ENCODE measurements at regions not wholly inside any gene's neighbourhood (a gene's known extent, or its start where the extent isn't known, plus 50 kb on each side); places are given as distances from the start of the nearest gene placed in this dataset.
"Not testable (repeated sequence)": the region's sequence is repeated elsewhere in the genome, so short reads cannot be mapped to it uniquely, and the experiment has no call there.

GRCh38 chr7:36065563-36066342, 87.3 kb upstream of the EEPD1 start:
- H3K9ac ChIP-seq (ENCODE audit: insufficient read depth in 1 of 2, low read depth in 2 of 2, low read length in 2 of 2); H3K9me1 ChIP-seq (ENCODE audit: control insufficient read depth, insufficient read depth, low read length); H3K4me3 ChIP-seq; H3K4me2 ChIP-seq (ENCODE audit: insufficient read depth, low read length); H4K20me1 ChIP-seq (replicated peaks; ENCODE audit: control insufficient read depth, insufficient read depth, low read length); H3K79me2 ChIP-seq (ENCODE audit: control insufficient read depth, insufficient read depth, low read length); FAIRE-seq; H3K27ac ChIP-seq (ENCODE audit: extremely low read depth, low read depth, low read length); H3K4me1 ChIP-seq (replicated peaks in 1 of 2; ENCODE audit: control insufficient read depth in 2 of 2, insufficient read depth in 2 of 2, low read length in 2 of 2); BruUV-seq (replicated peaks); intact Hi-C loops (cut with micrococcal nuclease); ATAC-seq; H3K36me3 ChIP-seq (ENCODE audit: control insufficient read depth, insufficient read depth, low read length); H2AFZ ChIP-seq (ENCODE audit: low read depth, low read length); CTCF ChIA-PET (ENCODE audit: low intra/inter-chr PET ratio); in situ Hi-C loops (cut with MboI); H3K9me3 ChIP-seq (replicated peaks; ENCODE audit: control insufficient read depth, insufficient read depth, low read depth, low read length): not testable (repeated sequence)
- WGBS (ENCODE audit: insufficient coverage, low coverage, missing lambda C conversion rate): under 1% methylated on average over 9 of the region's 10 CpGs
- peaks cover 4 to 19% of the 10 kb centered on the region in 2 experiments; a peak in 3 of 5 replicates for H3K27me3 ChIP-seq (ENCODE audit: control insufficient read depth in 2 of 2, insufficient read depth in 2 of 2, low read length in 2 of 2)
- 0 out of 2 replicates have a peak, but pooled peaks have one; percentile 4 for TF ChIP-seq C11orf30 (IDR thresholded peaks at IDR 0.05; ENCODE audit: low read depth)
- TF ChIP-seq GTF2A2 (tag; IDR thresholded peaks at IDR 0.05): 0 out of 2 replicates have a peak, but pooled peaks have one; percentile 56
- TF ChIP-seq RBM25 (IDR thresholded peaks at IDR 0.05; ENCODE audit: low read depth, low read length, severe bottlenecking): peak; percentile 41
- peak; percentile 27; the same call in 1 of the 2 replicates for TF ChIP-seq ZNF316 (IDR thresholded peaks at IDR 0.05)
- TF ChIP-seq NFYB (IDR thresholded peaks at IDR 0.05; ENCODE audit: extremely low read depth, insufficient read length): peak; percentile 71
- DNase-seq (ENCODE audit: extremely low read depth in 1 of 4, low spot score in 3 of 4): peak in 1 of 4 experiments; percentile 28
- POLR2A ChIA-PET: interaction anchor here (0.6 to 1.0 kb wide), 2 partner anchors 11 to 338 kb away, joined by 3 to 4 read pairs; no protein-coding TSS in a partner anchor

- CTCF ChIA-PET (ENCODE audit: low intra/inter-chr PET ratio): no interaction called here
- TF ChIP-seq FIP1L1 (IDR thresholded peaks at IDR 0.05; ENCODE audit: low read depth, low read length, poor library complexity, severe bottlenecking) (no peak), PKNOX1 (IDR thresholded peaks at IDR 0.05) (no peak)
- H3K4me2 ChIP-seq (ENCODE audit: insufficient read depth, low read length): no peak overlapping the region
- no peak overlapping the region for H3K4me3 ChIP-seq
- POLR2A ChIA-PET: interaction anchor here (1.0 kb wide), 1 partner anchor 12 kb away, joined by 3 read pairs; no protein-coding TSS in a partner anchor
- intact Hi-C loops (cut with micrococcal nuclease): no loop called here
- H3K79me2 ChIP-seq (ENCODE audit: control insufficient read depth, insufficient read depth, low read length): no peaks in the 10 kb centered on the region
- no TSS peak for BruUV-seq (replicated peaks)
- no peak overlapping the region for H3K27ac ChIP-seq (ENCODE audit: extremely low read depth, low read depth, low read length)
- H3K27me3 ChIP-seq (ENCODE audit: control insufficient read depth in 2 of 2, insufficient read depth in 2 of 2, low read length in 2 of 2): peaks cover 4 to 22% of the 10 kb centered on the region in 2 experiments; a peak in 3 of 5 replicates
- H3K36me3 ChIP-seq (ENCODE audit: control insufficient read depth, insufficient read depth, low read length): no peaks in the 10 kb centered on the region
- H3K9ac ChIP-seq (ENCODE audit: insufficient read depth in 1 of 2, low read depth in 2 of 2, low read length in 2 of 2): no peak overlapping the region
- H4K20me1 ChIP-seq (replicated peaks; ENCODE audit: control insufficient read depth, insufficient read depth, low read length): no peaks in the 10 kb centered on the region
- in situ Hi-C loops (cut with MboI): no loop called here
- WGBS (ENCODE audit: insufficient coverage, low coverage, missing lambda C conversion rate): 0% methylated on average over 3 of the region's 3 CpGs
- H3K9me3 ChIP-seq (replicated peaks; ENCODE audit: control insufficient read depth, insufficient read depth, low read depth, low read length): peaks cover 2% of the 10 kb centered on the region; the same call in 1 of the 2 replicates
- no peaks in the 10 kb centered on the region for H3K9me1 ChIP-seq (ENCODE audit: control insufficient read depth, insufficient read depth, low read length)
- DNase-seq (ENCODE audit: extremely low read depth in 1 of 4, low spot score in 3 of 4) (no peak), ATAC-seq (no peak), FAIRE-seq (no peak)
- no peak overlapping the region for H2AFZ ChIP-seq (ENCODE audit: low read depth, low read length)
- no peaks in the 10 kb centered on the region for H3K4me1 ChIP-seq (replicated peaks in 1 of 2; ENCODE audit: control insufficient read depth in 2 of 2, insufficient read depth in 2 of 2, low read length in 2 of 2)
Observed at GRCh38 chr7:36066343-36066664, 86.8 kb upstream of the EEPD1 start.
